ENCODE measurements at regions not wholly inside any gene's neighbourhood (a gene's known extent, or its start where the extent isn't known, plus 50 kb on each side); places are given as distances from the start of the nearest gene placed in this dataset.
"Not testable (repeated sequence)": the region's sequence is repeated elsewhere in the genome, so short reads cannot be mapped to it uniquely, and the experiment has no call there.

- no peaks in the 10 kb centered on the region for H3K36me3 Mint-ChIP-seq
- H3K9me3 Mint-ChIP-seq, result peaks cover 5% of the 10 kb centered on the region in 2 donors
- no peak for ATAC-seq
- no peak for DNase-seq (ENCODE audit: low spot score in 2 of 2)
- no peak overlapping the region for H3K27ac Mint-ChIP-seq
These were observed 57.3 kb upstream of the HIVEP3 start for GRCh38 chr1:41975850-41976569.

GRCh38 chr1:41975121-41975520 is 56.4 kb upstream of the HIVEP3 start:
- Mint-ChIP-seq H3K36me3 (no peaks in the 10 kb centered on the region), H3K9me3 (peaks cover 5% of the 10 kb centered on the region in 2 donors), H3K27ac (no peak overlapping the region)
- no peak for ATAC-seq
- no peak for DNase-seq (ENCODE audit: low spot score in 2 of 2)

GRCh38 chr1:41968557-41968956 is 49.8 kb upstream of the HIVEP3 start:
- not testable (repeated sequence) for DNase-seq (ENCODE audit: low spot score in 2 of 2); ATAC-seq; H3K27ac Mint-ChIP-seq
- Mint-ChIP-seq H3K9me3 (peaks cover 13 to 20% of the 10 kb centered on the region in 2 donors), H3K36me3 (peaks cover 13 to 18% of the 10 kb centered on the region in 2 donors)
